ENCODE measurements at regions not wholly inside any gene's neighbourhood (a gene's known extent, or its start where the extent isn't known, plus 50 kb on each side); places are given as distances from the start of the nearest gene placed in this dataset.
"Not testable (repeated sequence)": the region's sequence is repeated elsewhere in the genome, so short reads cannot be mapped to it uniquely, and the experiment has no call there.

DNA sequence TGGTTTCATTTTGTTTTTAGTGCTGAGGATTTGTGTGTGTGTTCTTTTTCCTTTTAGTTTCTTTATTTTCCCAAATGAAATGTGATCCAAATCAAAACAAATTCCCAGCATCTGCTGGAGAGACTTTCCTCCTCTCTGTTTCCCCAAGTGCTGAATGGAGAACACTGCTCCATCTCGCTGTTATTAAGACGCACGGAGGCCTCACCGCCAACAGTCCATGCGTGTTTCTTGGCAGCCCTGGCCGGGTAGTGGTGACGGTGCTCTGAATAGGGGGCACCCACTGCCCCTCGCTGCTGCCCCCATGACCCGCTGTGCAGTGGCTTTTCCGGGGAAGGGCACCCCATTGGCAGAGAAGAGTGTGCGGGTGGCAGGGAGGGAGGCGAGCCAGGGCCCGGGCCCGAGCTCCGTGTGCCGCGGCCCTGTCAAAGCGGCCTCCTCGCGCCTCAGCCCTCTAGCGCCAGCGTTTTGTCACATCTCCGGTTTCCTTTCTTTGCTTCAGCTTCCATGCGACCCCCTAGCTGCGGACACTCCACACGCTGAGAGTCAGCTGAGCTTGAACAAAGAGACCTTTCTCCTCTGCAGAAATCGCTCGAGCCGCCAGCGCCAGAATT lies 473.7 kb upstream of the SALL3 start:
- no peak for DNase-seq (ENCODE audit: low read depth)

- DNase-seq (ENCODE audit: low read depth), result no peak
Measured at GRCh38 chr18:78507217-78507616, 472.4 kb upstream of the SALL3 start.

GRCh38 chr18:78508228-78508824 lies 471.3 kb upstream of the SALL3 start:
- not testable (repeated sequence) for DNase-seq (ENCODE audit: low read depth)

- DNase-seq (ENCODE audit: low read depth), result no peak
Measured at GRCh38 chr18:78510091-78510490, 469.5 kb upstream of the SALL3 start.

- DNase-seq (ENCODE audit: low read depth), result no peak
Measured at GRCh38 chr18:78510636-78511035, 469.0 kb upstream of the SALL3 start.

DNA sequence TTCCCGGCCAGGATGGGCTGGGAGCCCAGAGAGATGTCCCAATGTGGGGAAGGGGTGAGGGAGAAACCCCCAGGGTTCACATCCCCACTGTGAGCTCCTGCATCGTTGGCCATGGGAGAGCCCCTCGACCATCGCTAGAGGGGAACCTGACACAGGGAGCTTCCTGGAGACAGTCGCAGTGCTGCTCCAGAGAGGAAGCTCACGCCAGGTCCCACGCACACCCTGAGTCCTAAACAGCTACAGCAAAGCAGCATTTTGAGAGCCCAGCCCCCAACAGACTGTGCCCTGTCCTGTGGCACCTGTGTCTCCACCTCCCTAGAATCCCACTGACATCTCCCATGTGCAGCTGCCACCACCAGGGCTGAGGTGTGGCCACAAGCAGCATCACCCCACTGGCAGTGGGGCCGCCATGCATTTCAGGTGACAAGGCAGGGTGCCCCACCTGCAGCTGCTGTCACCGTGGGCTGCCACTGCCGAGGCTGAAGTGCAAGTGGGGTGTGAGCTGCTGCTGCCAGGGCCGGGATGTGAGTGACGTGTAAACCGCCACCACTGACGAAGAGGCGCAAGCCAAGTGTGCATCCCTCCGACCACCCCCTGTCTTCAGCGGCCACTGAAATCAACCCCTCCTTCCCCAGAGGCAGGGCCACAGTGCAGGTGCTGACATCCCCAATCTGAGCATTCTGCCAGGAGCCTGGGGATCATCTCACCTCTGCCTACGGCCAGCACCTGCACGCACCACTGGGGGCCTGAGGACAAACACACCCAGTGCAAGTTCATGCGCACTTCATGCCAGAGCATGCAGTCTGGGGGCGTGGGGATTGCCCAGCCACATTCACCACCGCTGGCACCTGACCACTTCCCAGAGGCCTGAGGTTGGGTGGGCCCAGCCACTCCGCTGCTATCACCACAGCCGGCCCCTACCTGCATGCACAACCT lies 467.7 kb upstream of the SALL3 start:
- DNase-seq (ENCODE audit: low read depth), result no peak

- no peak for DNase-seq (ENCODE audit: low read depth)
Measured at GRCh38 chr18:78514910-78515670, 464.5 kb upstream of the SALL3 start.

- no peak for DNase-seq (ENCODE audit: low read depth)
Measured at GRCh38 chr18:78517328-78517727, 462.3 kb upstream of the SALL3 start.

DNA sequence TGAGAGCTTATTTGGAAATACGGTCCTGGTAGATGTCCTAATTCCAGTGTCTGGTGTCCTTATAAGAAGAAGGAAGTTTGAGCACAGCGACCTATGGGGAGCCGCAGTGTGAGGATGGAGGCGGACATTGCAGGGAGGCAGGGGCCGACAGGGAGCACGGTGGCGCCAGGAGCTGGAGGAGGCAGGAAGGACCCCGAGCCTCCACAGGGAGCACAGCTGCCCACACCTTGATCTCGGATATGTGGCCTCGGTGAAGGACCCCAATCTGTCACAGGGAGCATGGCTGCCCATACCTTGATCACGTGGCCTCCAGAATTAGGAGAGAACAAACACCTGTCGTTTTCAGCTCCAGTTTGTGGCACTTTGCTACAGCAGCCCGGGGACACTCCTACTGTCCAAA lies 461.6 kb upstream of the SALL3 start:
- DNase-seq (ENCODE audit: low read depth), result no peak

- no peak for DNase-seq (ENCODE audit: low read depth)
Measured at GRCh38 chr18:78518805-78519204, 460.8 kb upstream of the SALL3 start.

- DNase-seq (ENCODE audit: low read depth), result no peak
Measured at GRCh38 chr18:78519394-78520062, 460.1 kb upstream of the SALL3 start.

- DNase-seq (ENCODE audit: low read depth), result no peak
Measured at GRCh38 chr18:78521136-78521535, 458.5 kb upstream of the SALL3 start.

DNA sequence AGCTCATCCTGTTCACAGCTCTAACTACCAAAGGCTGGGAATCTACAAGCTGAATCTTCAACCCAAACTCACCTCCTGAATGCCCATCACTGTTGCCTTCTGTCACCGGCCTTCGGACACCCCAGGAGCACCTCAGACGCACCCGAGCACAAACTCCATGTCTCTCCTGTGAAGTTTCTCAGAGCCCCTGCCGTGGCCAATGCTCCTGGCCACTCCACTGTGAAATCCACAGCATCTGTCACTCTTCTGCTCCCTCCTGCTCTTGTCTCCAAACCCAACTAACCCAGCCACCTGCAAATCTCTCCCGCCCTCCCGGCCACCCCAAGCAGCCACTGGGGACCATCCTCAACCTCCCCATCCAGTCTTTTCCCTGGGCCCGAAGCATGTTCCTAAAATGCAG lies 457.9 kb upstream of the SALL3 start:
- no peak for DNase-seq (ENCODE audit: low read depth)

- DNase-seq (ENCODE audit: low read depth), result no peak
Measured at GRCh38 chr18:78522507-78522906, 457.1 kb upstream of the SALL3 start.

DNA sequence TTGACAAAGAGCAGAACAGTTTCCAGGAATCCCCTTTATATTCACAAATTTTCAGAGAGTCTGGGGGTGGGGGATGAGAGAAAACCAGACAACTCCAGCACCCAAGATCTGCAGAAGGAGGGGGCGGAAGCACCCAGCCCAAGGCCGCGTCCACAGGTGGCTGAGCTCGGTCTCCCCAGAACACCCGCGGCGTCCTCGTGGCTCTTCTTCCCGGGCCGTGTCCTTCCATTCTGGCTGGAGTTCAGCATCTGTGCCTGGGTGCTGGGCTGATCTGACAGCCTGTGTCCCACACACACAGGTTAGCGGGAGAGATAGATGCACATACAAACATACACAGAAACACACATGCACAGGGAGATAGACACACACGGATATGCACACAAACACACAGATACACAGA lies 455.8 kb upstream of the SALL3 start:
- no peak for DNase-seq (ENCODE audit: low read depth)

DNA sequence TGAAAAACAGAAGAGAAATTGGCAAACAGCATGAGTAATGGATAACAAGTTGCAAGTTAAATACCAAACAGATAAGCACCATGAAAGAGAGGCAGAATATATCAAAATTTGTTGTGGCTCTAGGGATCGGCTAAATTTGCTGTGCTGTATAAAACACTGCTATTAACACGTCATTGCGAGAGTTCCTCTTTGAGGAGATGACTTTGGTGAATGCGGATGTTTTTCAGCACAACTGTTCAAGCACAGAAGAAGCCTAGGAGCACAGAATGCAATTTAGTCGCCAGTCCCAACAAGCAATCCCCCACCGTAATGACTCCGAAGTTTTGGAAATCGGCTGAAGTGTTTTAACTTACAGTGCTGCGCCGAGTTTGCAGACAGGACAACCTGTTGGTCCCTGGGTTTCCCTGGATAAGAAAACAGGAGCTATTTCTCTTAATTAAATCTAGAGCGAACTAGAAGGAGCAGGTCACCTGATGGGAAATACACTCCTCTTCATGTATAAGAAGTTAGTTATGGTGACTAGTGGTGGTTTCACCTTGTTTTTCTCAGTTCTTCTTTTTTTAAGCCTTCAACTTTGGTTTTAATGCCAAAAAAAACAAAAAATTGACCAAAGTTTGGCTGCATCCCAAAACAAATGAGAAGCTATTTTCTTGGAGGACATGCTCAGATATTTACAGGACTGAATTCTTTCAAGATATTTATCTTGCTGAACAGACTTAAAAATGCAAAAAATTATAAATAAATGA lies 454.1 kb upstream of the SALL3 start:
- DNase-seq (ENCODE audit: low read depth), result no peak

DNA sequence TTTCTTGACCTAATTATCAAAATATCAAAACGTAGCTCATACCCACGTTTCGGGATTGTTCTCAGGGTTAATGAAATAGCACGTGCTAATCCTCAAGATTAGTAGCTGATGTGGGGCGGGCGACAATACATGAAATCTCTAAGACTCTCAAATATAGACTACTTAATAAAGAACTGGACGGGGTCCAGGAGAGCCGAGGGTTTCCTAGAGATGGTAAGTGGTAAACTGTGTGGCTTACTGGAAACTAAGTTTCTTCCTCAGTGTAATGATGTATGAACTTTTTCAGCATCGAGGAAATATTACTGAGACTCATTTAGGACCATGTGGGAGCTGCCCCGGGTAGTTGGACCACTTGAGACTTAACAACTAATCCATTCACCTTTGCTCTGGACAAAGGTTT lies 453.3 kb upstream of the SALL3 start:
- no peak for DNase-seq (ENCODE audit: low read depth)

- no peak for DNase-seq (ENCODE audit: low read depth)
Measured at GRCh38 chr18:78526923-78527711, 452.5 kb upstream of the SALL3 start.

DNA sequence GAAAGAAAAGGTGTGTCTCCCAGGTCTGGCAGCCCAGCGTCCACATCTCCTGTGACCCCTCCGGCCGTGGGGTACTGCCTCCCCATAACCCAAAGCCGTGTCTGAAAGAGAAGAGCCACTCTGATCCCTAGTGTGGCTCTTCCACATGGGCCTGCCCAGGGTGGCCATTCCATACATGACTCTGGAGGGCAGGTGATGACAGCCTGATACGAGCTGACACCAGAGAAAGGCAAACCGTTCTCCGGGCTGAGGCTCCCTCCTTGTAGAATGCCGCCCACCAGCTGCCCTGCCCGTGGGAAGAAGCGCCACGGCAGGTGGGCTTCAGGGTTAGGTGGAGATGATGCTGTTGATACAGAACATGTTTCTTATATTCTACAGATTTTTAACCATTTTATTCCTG lies 451.6 kb upstream of the SALL3 start:
- no peak for DNase-seq (ENCODE audit: low read depth)

Measured in CMK (cell line).